LoVo (cell line): ENCODE measurements at regions not wholly inside any gene's neighbourhood (a gene's known extent, or its start where the extent isn't known, plus 50 kb on each side); places are given as distances from the start of the nearest gene placed in this dataset.
A peak's percentile ranks its signal among the peaks of the same experiment; 100 is the strongest.

Experiments
- DNase-seq: peaks from one replicate; pipeline ENCODE4 v3.0.0-alpha.2; 2016; ENCODE audit warnings: low spot score

GRCh38 chr1:99571092-99571734 is 74.7 kb upstream of the PALMD start:
- DNase-seq, result no peak

GRCh38 chr1:99573431-99574217 is 72.3 kb upstream of the PALMD start:
- no peak for DNase-seq

GRCh38 chr1:99577313-99577712 is 68.6 kb upstream of the PALMD start:
- DNase-seq, result no peak

- DNase-seq, result no peak
These were observed 66.2 kb upstream of the PALMD start for GRCh38 chr1:99579691-99580172.

GRCh38 chr1:99580451-99580850 is 65.5 kb upstream of the PALMD start:
- DNase-seq, result no peak

GRCh38 chr1:99587008-99587407 is 58.9 kb upstream of the PALMD start:
- no peak for DNase-seq

GRCh38 chr1:99589186-99589636 is 56.7 kb upstream of the PALMD start:
- DNase-seq, result peak; percentile 29

GRCh38 chr1:99590578-99591209 is 55.2 kb upstream of the PALMD start:
- no peak for DNase-seq

GRCh38 chr1:99591886-99592285 is 54.0 kb upstream of the PALMD start:
- no peak for DNase-seq

- no peak for DNase-seq
These were observed 51.7 kb upstream of the PALMD start for GRCh38 chr1:99594205-99594604.

- DNase-seq, result no peak
These were observed 50.9 kb upstream of the PALMD start for GRCh38 chr1:99595041-99595440.

- no peak for DNase-seq
These were observed 50.5 kb upstream of the PALMD start for GRCh38 chr1:99595441-99595840.
